GM23338 (cell line): ENCODE measurements at regions not wholly inside any gene's neighbourhood (a gene's known extent, or its start where the extent isn't known, plus 50 kb on each side); places are given as distances from the start of the nearest gene placed in this dataset.

Experiments
- CREB1 ChIP-seq: fragments of 250-450 bp; sonication (Bioruptor Pico); IDR thresholded peaks from 2 replicates; pipeline ENCODE4 v1.5.0; 2020; ENCODE audit warnings: low read depth, mild to moderate bottlenecking, moderate library complexity
- CTCF ChIP-seq, 2 experiments: fragments of 200-600 bp in 1 of 2; sonication (generic) in 1 of 2; conservative IDR thresholded peaks; 2 replicates each; pipeline versions ENCODE4 v1.5.1 to v1.6.1; 2016 to 2017; ENCODE audit warnings: antibody characterized with exemption in 2 of 2, low read depth in 2 of 2, mild to moderate bottlenecking in 2 of 2, moderate library complexity in 1 of 2
- ETS1 ChIP-seq: IDR thresholded peaks from 2 replicates; pipeline ENCODE4 v1.6.1; 2016; ENCODE audit warnings: antibody characterized with exemption
- EZH2 ChIP-seq: fragments of 200-600 bp; sonication (generic); IDR thresholded peaks from one replicate; pipeline ENCODE4 v1.8.0; 2017; ENCODE audit warnings: antibody characterized with exemption, mild to moderate bottlenecking, low read depth; ENCODE audit not compliant: unreplicated experiment
- EZH2phosphoT487 ChIP-seq: fragments of 200-600 bp; sonication (generic); IDR thresholded peaks from one replicate; pipeline ENCODE4 v1.8.1; 2018; ENCODE audit warnings: antibody characterized with exemption; ENCODE audit not compliant: unreplicated experiment
- JUNB ChIP-seq: IDR thresholded peaks from one replicate; pipeline ENCODE4 v1.6.1; 2016; ENCODE audit warnings: antibody characterized with exemption; ENCODE audit not compliant: unreplicated experiment
- REST ChIP-seq: IDR thresholded peaks from one replicate; pipeline ENCODE4 v1.6.1; 2018; ENCODE audit warnings: antibody characterized with exemption; ENCODE audit not compliant: unreplicated experiment
- STAT1 ChIP-seq: IDR thresholded peaks from one replicate; pipeline ENCODE4 v1.6.1; 2016; ENCODE audit warnings: antibody characterized with exemption; ENCODE audit not compliant: unreplicated experiment

- TF ChIP-seq EZH2, result no peak
- TF ChIP-seq CTCF (conservative IDR thresholded peaks at IDR 0.05; ENCODE audit: low read depth in 2 of 2), result no peak
- no peak for TF ChIP-seq JUNB
- no peak for TF ChIP-seq CREB1 (CRISPR knock-in tag)
- TF ChIP-seq ETS1, result no peak
- no peak for TF ChIP-seq STAT1
- TF ChIP-seq REST, result no peak
- TF ChIP-seq EZH2phosphoT487, result no peak
Measured at GRCh38 chrX:100085846-100086245, 324.2 kb downstream of the PCDH19 start.
